Thymus (tissue), 11 donors: ENCODE measurements at regions not wholly inside any gene's neighbourhood (a gene's known extent, or its start where the extent isn't known, plus 50 kb on each side); places are given as distances from the start of the nearest gene placed in this dataset.

Experiments used
- DNase-seq, 9 donors: peaks; one replicate each; pipeline ENCODE4 v3.0.0-alpha.2; 2013; ENCODE audit warnings: low spot score in 9 of 9, low read depth in 6 of 9, missing footprints in 1 of 9
- H3K27ac ChIP-seq, 2 donors: one replicate each; pipeline ENCODE4 v1.5.1; 2013; ENCODE audit warnings: control low read depth in 1 of 2, low read depth in 1 of 2, low read length in 1 of 2, mild to moderate bottlenecking in 1 of 2, moderate library complexity in 1 of 2
- H3K27me3 ChIP-seq, 2 donors: one replicate each; pipeline ENCODE4 v1.5.1; 2013; ENCODE audit warnings: low read length in 1 of 2; ENCODE audit not compliant: control insufficient read depth in 2 of 2, insufficient read depth in 1 of 2
- H3K36me3 ChIP-seq, 2 donors: one replicate each; pipeline ENCODE4 v1.5.1; 2013; ENCODE audit warnings: low read length in 1 of 2, mild to moderate bottlenecking in 1 of 2, moderate library complexity in 1 of 2; ENCODE audit not compliant: control insufficient read depth in 2 of 2, insufficient read depth in 2 of 2
- H3K4me1 ChIP-seq, 2 donors: one replicate each; pipeline ENCODE4 v1.5.1; 2013; ENCODE audit warnings: low read length in 2 of 2; ENCODE audit not compliant: control insufficient read depth in 2 of 2, insufficient read depth in 2 of 2
- H3K4me3 ChIP-seq, 2 donors: one replicate each; pipeline ENCODE4 v1.5.1; 2013; ENCODE audit warnings: low read length in 2 of 2, control low read depth in 1 of 2, mild to moderate bottlenecking in 1 of 2
- H3K9me3 ChIP-seq, 2 donors: one replicate each; pipeline ENCODE4 v1.5.1; 2013; ENCODE audit warnings: low read length in 1 of 2, mild to moderate bottlenecking in 1 of 2; ENCODE audit not compliant: control insufficient read depth in 2 of 2, insufficient read depth in 1 of 2
- WGBS: extraction: QIAGEN DNeasy Blood & Tissue Kit; methylation state at CpG from one replicate; pipeline ENCODE4 v1.1.7; 2013; 5-methylcytosine and 5-hydroxymethylcytosine counted together
- donor health status: healthy.

GRCh38 chr1:188295157-188295556 is 1466.4 kb downstream of the PLA2G4A start:
- Histone ChIP-seq H3K9me3 (no peaks in the 10 kb centered on the region), H3K36me3 (no peaks in the 10 kb centered on the region), H3K27me3 (no peaks in the 10 kb centered on the region), H3K4me3 (no peak overlapping the region), H3K27ac (no peak overlapping the region), H3K4me1 (no peaks in the 10 kb centered on the region)
- WGBS = 90% methylated on average over 1 of the region's 1 CpG
- no peak for DNase-seq

DNA sequence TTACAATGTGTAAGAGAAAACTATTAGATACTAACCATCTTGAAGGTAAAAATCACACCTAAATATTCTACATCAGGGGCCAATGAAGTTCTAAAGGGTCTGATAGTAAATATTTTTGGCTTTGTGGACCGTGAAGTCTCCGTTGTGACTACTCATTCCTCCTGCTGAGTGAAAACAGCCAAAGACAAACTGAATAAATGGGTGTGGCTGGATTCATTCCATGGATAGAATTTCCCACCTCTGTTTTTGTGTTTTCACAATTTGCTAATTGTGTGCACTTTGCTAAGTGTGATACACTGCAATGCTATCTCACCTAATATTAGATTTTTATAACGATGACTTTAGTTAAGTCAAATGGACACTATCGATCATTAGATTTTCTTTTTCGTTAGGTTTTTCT is 1474.0 kb downstream of the PLA2G4A start:
- WGBS = 94% methylated on average over 5 of the region's 5 CpGs
- H3K27ac ChIP-seq = no peak overlapping the region
- no peaks in the 10 kb centered on the region for H3K36me3 ChIP-seq
- H3K4me3 ChIP-seq = no peak overlapping the region
- no peaks in the 10 kb centered on the region for H3K27me3 ChIP-seq
- no peak for DNase-seq
- H3K4me1 ChIP-seq = no peaks in the 10 kb centered on the region
- H3K9me3 ChIP-seq = no peaks in the 10 kb centered on the region

- Histone ChIP-seq H3K27me3 (no peaks in the 10 kb centered on the region), H3K4me1 (no peaks in the 10 kb centered on the region), H3K36me3 (no peaks in the 10 kb centered on the region), H3K4me3 (no peak overlapping the region), H3K27ac (no peak overlapping the region), H3K9me3 (no peaks in the 10 kb centered on the region)
- no peak for DNase-seq
These were observed 1485.9 kb downstream of the PLA2G4A start for GRCh38 chr1:188314557-188315137.

DNA sequence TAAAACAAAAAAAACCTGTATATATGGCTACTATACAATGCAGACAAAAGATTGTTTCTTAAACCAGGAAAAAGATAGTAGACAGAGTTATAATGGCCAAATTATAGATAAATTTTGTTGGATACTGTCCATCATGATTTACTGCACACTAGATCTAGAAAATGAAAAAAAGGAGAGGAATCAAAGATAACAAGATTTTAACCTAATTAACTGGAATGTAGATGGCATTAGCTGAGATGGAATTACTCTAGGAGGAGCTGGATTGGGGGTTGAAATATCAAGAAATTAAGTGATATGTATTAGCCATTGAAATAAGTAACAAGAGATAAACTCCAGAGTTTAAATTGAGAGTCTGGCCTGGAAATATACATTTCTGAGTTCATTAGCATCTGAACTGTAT is 1489.1 kb downstream of the PLA2G4A start:
- H3K27me3 ChIP-seq = no peaks in the 10 kb centered on the region
- H3K4me1 ChIP-seq = no peaks in the 10 kb centered on the region
- H3K4me3 ChIP-seq = no peak overlapping the region
- H3K27ac ChIP-seq = no peak overlapping the region
- no peaks in the 10 kb centered on the region for H3K36me3 ChIP-seq
- no peak for DNase-seq
- H3K9me3 ChIP-seq = no peaks in the 10 kb centered on the region

- no peak for DNase-seq
- Histone ChIP-seq H3K4me3 (no peak overlapping the region), H3K27me3 (no peaks in the 10 kb centered on the region), H3K9me3 (no peaks in the 10 kb centered on the region), H3K36me3 (no peaks in the 10 kb centered on the region), H3K27ac (no peak overlapping the region), H3K4me1 (no peaks in the 10 kb centered on the region)
- WGBS = 96% methylated on average over 3 of the region's 3 CpGs
These were observed 1496.5 kb downstream of the PLA2G4A start for GRCh38 chr1:188325211-188325610.

DNA sequence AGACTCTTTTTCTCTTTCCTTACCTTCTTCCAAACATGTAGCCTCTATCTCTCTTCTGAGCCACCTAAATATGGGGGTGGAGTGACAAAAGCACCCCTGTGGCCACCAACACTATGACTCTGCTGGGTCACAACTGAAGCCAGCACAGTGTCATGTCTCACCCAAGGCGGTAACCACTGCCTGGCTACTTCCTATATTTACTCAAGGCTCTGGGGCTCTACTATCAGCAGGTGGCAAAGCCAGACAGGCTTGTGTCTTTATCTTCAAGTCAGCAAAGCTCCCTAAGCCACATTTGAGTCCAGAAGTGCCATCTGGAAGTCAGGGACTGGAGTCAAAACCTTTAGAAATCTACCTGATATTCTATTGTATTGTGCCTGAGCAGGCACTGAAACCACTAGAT is 1515.2 kb downstream of the PLA2G4A start:
- H3K36me3 ChIP-seq = no peaks in the 10 kb centered on the region
- H3K4me1 ChIP-seq = no peaks in the 10 kb centered on the region
- H3K4me3 ChIP-seq = no peak overlapping the region
- H3K9me3 ChIP-seq = no peaks in the 10 kb centered on the region
- no peak overlapping the region for H3K27ac ChIP-seq
- DNase-seq = no peak
- 88% methylated on average over 1 of the region's 1 CpG for WGBS
- no peaks in the 10 kb centered on the region for H3K27me3 ChIP-seq

DNA sequence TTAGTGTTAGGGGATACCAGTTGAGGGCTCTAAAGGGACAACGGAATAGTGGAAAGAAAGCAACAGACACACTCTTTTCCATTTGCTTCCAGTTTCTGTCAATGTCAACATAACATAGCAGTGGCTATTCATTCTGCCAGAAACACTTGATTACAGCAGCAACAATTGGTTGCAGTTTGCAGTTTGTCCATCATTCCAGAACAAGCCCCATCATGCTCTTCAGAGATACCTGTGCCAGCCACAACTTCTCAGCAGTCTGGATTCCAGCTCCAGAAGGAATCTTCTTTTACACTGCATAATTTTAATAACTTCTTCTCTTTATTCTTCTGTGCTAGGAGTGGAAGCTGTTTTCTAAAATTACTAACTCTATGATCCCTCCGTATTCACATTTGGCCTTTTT is 1521.4 kb downstream of the PLA2G4A start:
- Histone ChIP-seq H3K4me3 (no peak overlapping the region), H3K27ac (no peak overlapping the region), H3K36me3 (no peaks in the 10 kb centered on the region), H3K27me3 (no peaks in the 10 kb centered on the region), H3K9me3 (peaks cover 0 to 2% of the 10 kb centered on the region in 2 donors), H3K4me1 (no peaks in the 10 kb centered on the region)
- no peak for DNase-seq
- 94% methylated on average over 2 of the region's 2 CpGs for WGBS

DNA sequence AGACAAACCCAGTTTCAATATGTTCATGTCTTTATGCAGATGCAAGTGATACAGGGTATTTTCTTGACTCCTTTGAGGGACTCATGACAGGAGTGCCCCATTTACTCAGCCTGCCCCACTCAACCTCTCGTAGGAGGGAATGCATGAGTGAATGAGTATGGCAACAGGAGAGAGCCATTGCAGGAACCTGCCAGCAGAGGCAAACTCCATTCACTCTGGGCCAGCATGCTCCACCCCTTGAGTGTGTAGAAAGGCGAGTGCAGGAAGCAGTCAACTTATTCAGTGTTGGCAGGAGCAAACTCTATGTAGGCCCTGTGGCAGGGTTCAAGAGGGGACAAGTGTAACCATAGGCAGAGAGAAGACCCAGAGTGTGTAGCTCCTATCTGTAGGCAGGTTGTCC is 1526.3 kb downstream of the PLA2G4A start:
- Histone ChIP-seq H3K27ac (no peak overlapping the region), H3K4me3 (no peak overlapping the region), H3K4me1 (no peaks in the 10 kb centered on the region), H3K27me3 (no peaks in the 10 kb centered on the region), H3K9me3 (peaks cover 0 to 13% of the 10 kb centered on the region in 2 donors), H3K36me3 (no peaks in the 10 kb centered on the region)
- 96% methylated on average over 2 of the region's 2 CpGs for WGBS
- no peak for DNase-seq

GRCh38 chr1:188355847-188356246 is 1527.1 kb downstream of the PLA2G4A start:
- 87% methylated on average over 5 of the region's 5 CpGs for WGBS
- no peak for DNase-seq
- H3K36me3 ChIP-seq = no peaks in the 10 kb centered on the region
- no peaks in the 10 kb centered on the region for H3K27me3 ChIP-seq
- no peak overlapping the region for H3K27ac ChIP-seq
- H3K4me3 ChIP-seq = no peak overlapping the region
- no peaks in the 10 kb centered on the region for H3K4me1 ChIP-seq
- H3K9me3 ChIP-seq = peaks cover 0 to 13% of the 10 kb centered on the region in 2 donors

- no peak for DNase-seq
- Histone ChIP-seq H3K27me3 (no peaks in the 10 kb centered on the region), H3K4me3 (no peak overlapping the region), H3K9me3 (peaks cover 0 to 13% of the 10 kb centered on the region in 2 donors), H3K36me3 (no peaks in the 10 kb centered on the region), H3K4me1 (no peaks in the 10 kb centered on the region), H3K27ac (no peak overlapping the region)
- 89% methylated on average over 4 of the region's 4 CpGs for WGBS
These were observed 1530.6 kb downstream of the PLA2G4A start for GRCh38 chr1:188359315-188359714.
